ENCODE measurements at regions not wholly inside any gene's neighbourhood (a gene's known extent, or its start where the extent isn't known, plus 50 kb on each side); places are given as distances from the start of the nearest gene placed in this dataset.

GRCh38 chr5:173395933-173396308 lies 67.7 kb upstream of the STC2 start:
- Histone ChIP-seq H2AFZ (ENCODE audit: low read depth) (no peak overlapping the region), H3K36me3 (replicated peaks in 1 of 2; ENCODE audit: control insufficient read depth in 1 of 2, insufficient read depth in 2 of 2, low read length in 1 of 2) (no peaks in the 10 kb centered on the region), H4K20me1 (ENCODE audit: insufficient read depth) (no peaks in the 10 kb centered on the region), H3K4me2 (no peak overlapping the region; the same call in 1 of the 2 replicates), H3K27me3 (ENCODE audit: insufficient read depth) (peaks cover 2% of the 10 kb centered on the region; the same call in 1 of the 2 replicates), H3K9me2 (no peaks in the 10 kb centered on the region), H3K4me1 (ENCODE audit: control insufficient read depth in 1 of 2, insufficient read depth in 2 of 2, low read depth in 1 of 2, low read length in 1 of 2) (no peaks in the 10 kb centered on the region), H3K9ac (no peak overlapping the region), H3F3A (replicated peaks; ENCODE audit: insufficient read depth) (no peaks in the 10 kb centered on the region), H3K4me3 (ENCODE audit: low read depth in 2 of 2, low read length in 1 of 2) (no peak overlapping the region), H3K79me2 (ENCODE audit: insufficient read depth) (no peaks in the 10 kb centered on the region), H3K9me3 (no peaks in the 10 kb centered on the region), H3K27ac (ENCODE audit: low read depth in 2 of 2, low read length in 1 of 2) (no peak overlapping the region)
- WGBS (ENCODE audit: low lambda C conversion rate): 67% methylated on average over 7 of the region's 7 CpGs
- TF ChIP-seq NRF1 (IDR thresholded peaks at IDR 0.05; ENCODE audit: low read depth, low read length) (no peak), JUND (IDR thresholded peaks at IDR 0.05) (no peak), IRF3 (IDR thresholded peaks at IDR 0.05; ENCODE audit: low read depth, low read length) (no peak), ELF1 (IDR thresholded peaks at IDR 0.05) (no peak), MEF2A (IDR thresholded peaks at IDR 0.05; ENCODE audit: borderline replicate concordance, low read depth) (no peak), MAX (IDR thresholded peaks at IDR 0.05; ENCODE audit: low read depth) (no peak), YY1 (IDR thresholded peaks at IDR 0.05; ENCODE audit: low read depth) (no peak), REST (IDR thresholded peaks at IDR 0.05; ENCODE audit: low read depth, low read length) (no peak)
- ChIA-PET POLR2A (no interaction called here), CTCF (no interaction called here)
- no peak for DNase-seq

GRCh38 chr5:173395257-173395932 lies 67.2 kb upstream of the STC2 start:
- CTCF ChIA-PET: no interaction called here
- H3F3A ChIP-seq (replicated peaks; ENCODE audit: insufficient read depth): no peaks in the 10 kb centered on the region
- no peaks in the 10 kb centered on the region for H3K36me3 ChIP-seq (replicated peaks in 1 of 2; ENCODE audit: control insufficient read depth in 1 of 2, insufficient read depth in 2 of 2, low read length in 1 of 2)
- H3K4me2 ChIP-seq: no peak overlapping the region; the same call in 1 of the 2 replicates
- no peaks in the 10 kb centered on the region for H3K9me3 ChIP-seq
- H3K27me3 ChIP-seq (ENCODE audit: insufficient read depth): peaks cover 5% of the 10 kb centered on the region; the same call in 1 of the 2 replicates
- no peaks in the 10 kb centered on the region for H3K4me1 ChIP-seq (ENCODE audit: control insufficient read depth in 1 of 2, insufficient read depth in 2 of 2, low read depth in 1 of 2, low read length in 1 of 2)
- no peaks in the 10 kb centered on the region for H3K79me2 ChIP-seq (ENCODE audit: insufficient read depth)
- no peak overlapping the region; a peak in 1 of 4 replicates for H3K27ac ChIP-seq (ENCODE audit: low read depth in 2 of 2, low read length in 1 of 2)
- no peak overlapping the region for H2AFZ ChIP-seq (ENCODE audit: low read depth)
- no peaks in the 10 kb centered on the region for H3K9me2 ChIP-seq
- H3K4me3 ChIP-seq (ENCODE audit: low read depth in 2 of 2, low read length in 1 of 2): no peak overlapping the region
- H4K20me1 ChIP-seq (ENCODE audit: insufficient read depth): no peaks in the 10 kb centered on the region
- DNase-seq: no peak
- no peak for TF ChIP-seq GATA2 (CRISPR knock-in tag; IDR thresholded peaks at IDR 0.05)
- TF ChIP-seq CTCF (IDR thresholded peaks at IDR 0.05): peak; percentile 50
- 21% methylated on average over 6 of the region's 6 CpGs for WGBS (ENCODE audit: low lambda C conversion rate)
- H3K9ac ChIP-seq: no peak overlapping the region
- POLR2A ChIA-PET: no interaction called here
